ENCODE measurements at regions not wholly inside any gene's neighbourhood (a gene's known extent, or its start where the extent isn't known, plus 50 kb on each side); places are given as distances from the start of the nearest gene placed in this dataset.

GRCh38 chr5:180423598-180423997 is 70.5 kb upstream of the GFPT2 start:
- H3K79me2 ChIP-seq (ENCODE audit: control insufficient read depth, insufficient read depth, low read length): no peaks in the 10 kb centered on the region
- H3K4me2 ChIP-seq (ENCODE audit: insufficient read depth, low read length): no peak overlapping the region
- intact Hi-C loops (cut with micrococcal nuclease) (no loop called here), in situ Hi-C loops (cut with MboI) (no loop called here)
- no peaks in the 10 kb centered on the region for H3K4me1 ChIP-seq (replicated peaks in 1 of 2; ENCODE audit: control insufficient read depth in 2 of 2, insufficient read depth in 2 of 2, low read length in 2 of 2)
- CTCF ChIA-PET (ENCODE audit: low intra/inter-chr PET ratio): no interaction called here
- no peaks in the 10 kb centered on the region for H3K9me3 ChIP-seq (replicated peaks; ENCODE audit: control insufficient read depth, insufficient read depth, low read depth, low read length)
- no peak for ATAC-seq
- no peaks in the 10 kb centered on the region for H4K20me1 ChIP-seq (replicated peaks; ENCODE audit: control insufficient read depth, insufficient read depth, low read length)
- H3K9me1 ChIP-seq (ENCODE audit: control insufficient read depth, insufficient read depth, low read length): no peaks in the 10 kb centered on the region
- no peak overlapping the region for H3K9ac ChIP-seq (ENCODE audit: insufficient read depth in 1 of 2, low read depth in 2 of 2, low read length in 2 of 2)
- 29% methylated on average over 5 of the region's 5 CpGs for WGBS (ENCODE audit: insufficient coverage, low coverage, missing lambda C conversion rate)
- no TSS peak for BruUV-seq (replicated peaks)
- DNase-seq (ENCODE audit: extremely low read depth in 1 of 4, low spot score in 3 of 4): no peak
- no peak overlapping the region for H3K27ac ChIP-seq (ENCODE audit: extremely low read depth, low read depth, low read length)
- peaks cover 4 to 19% of the 10 kb centered on the region in 2 experiments; a peak in 4 of 5 replicates for H3K27me3 ChIP-seq (ENCODE audit: control insufficient read depth in 2 of 2, insufficient read depth in 2 of 2, low read length in 2 of 2)
- no peak overlapping the region for H3K4me3 ChIP-seq
- H3K36me3 ChIP-seq (ENCODE audit: control insufficient read depth, insufficient read depth, low read length): no peaks in the 10 kb centered on the region
- POLR2A ChIA-PET: no interaction called here
- FAIRE-seq: no peak
- H2AFZ ChIP-seq (ENCODE audit: low read depth, low read length): no peak overlapping the region
- TF ChIP-seq RBM17 (IDR thresholded peaks at IDR 0.05; ENCODE audit: borderline replicate concordance, low read depth, low read length) (no peak), FOXJ3 (CRISPR knock-in tag; IDR thresholded peaks at IDR 0.05) (no peak), ARID3A (IDR thresholded peaks at IDR 0.05; ENCODE audit: borderline replicate concordance, low read depth, low read length) (no peak), CXXC5 (CRISPR knock-in tag; IDR thresholded peaks at IDR 0.05) (no peak), ZNF740 (CRISPR knock-in tag; IDR thresholded peaks at IDR 0.05) (no peak), ZNF740 (tag; IDR thresholded peaks at IDR 0.05) (no peak), SMARCA4 (IDR thresholded peaks at IDR 0.05) (no peak), GTF3C2 (IDR thresholded peaks at IDR 0.05; ENCODE audit: borderline replicate concordance, extremely low read depth, insufficient read length) (no peak), NUFIP1 (IDR thresholded peaks at IDR 0.05; ENCODE audit: partially characterized antibody) (no peak), RBM25 (IDR thresholded peaks at IDR 0.05; ENCODE audit: low read depth, low read length, severe bottlenecking) (no peak), CREB3L1 (IDR thresholded peaks at IDR 0.05; ENCODE audit: borderline replicate concordance, low read depth) (no peak), PHF8 (IDR thresholded peaks at IDR 0.05; ENCODE audit: borderline replicate concordance, low read length) (no peak), DMBX1 (CRISPR knock-in tag; IDR thresholded peaks at IDR 0.05; ENCODE audit: borderline replicate concordance) (no peak), FOSL1 (tag; conservative IDR thresholded peaks at IDR 0.05) (no peak), YBX1 (IDR thresholded peaks at IDR 0.05) (no peak)
